Endothelial cell of umbilical vein (primary cell): ENCODE measurements at regions not wholly inside any gene's neighbourhood (a gene's known extent, or its start where the extent isn't known, plus 50 kb on each side); places are given as distances from the start of the nearest gene placed in this dataset.

Experiments used
- BruUV-seq: library from RNA; stranded (reverse); fragments of 400-500 nt; replicated peaks from 2 replicates; lab custom pipeline; 2021; lab: Mats Ljungman, UMichigan
- CTCF ChIA-PET: fragments of 300-600, 350-600 bp; sonication (Branson Sonifier 250); formaldehyde crosslinking; loops from one replicate; lab custom pipeline; 2021; ENCODE audit warnings: antibody characterized with exemption, inconsistent platforms; lab: Charles Lee
- POLR2A ChIA-PET: fragments of 300-600, 350-600 bp; sonication (Branson Sonifier 250); formaldehyde crosslinking; loops from one replicate; lab custom pipeline; 2021; ENCODE audit warnings: antibody characterized with exemption, inconsistent platforms; lab: Charles Lee
- DNase-seq: peaks from one replicate; pipeline ENCODE4 v3.0.0-alpha.2; 2011; ENCODE audit warnings: low read depth, low spot score
- FAIRE-seq: peaks from 2 replicates; lab custom pipeline; 2011; peaks lifted over from hg19 to GRCh38; lab: Jason Lieb, UNC
- H2AFZ ChIP-seq: 2 replicates; pipeline ENCODE4 v1.6.0; 2012; ENCODE audit warnings: low read depth, low read length, control low read depth, inconsistent platforms
- H3K27ac ChIP-seq: 2 replicates; pipeline ENCODE4 v1.5.1; 2011; ENCODE audit warnings: low read depth, mild to moderate bottlenecking, control low read depth, low read length, moderate library complexity; ENCODE audit not compliant: insufficient read depth
- H3K27me3 ChIP-seq, 2 experiments: 2 replicates each; pipeline versions ENCODE4 v1.6.0 to v1.6.1; 2011; ENCODE audit warnings: low read length in 2 of 2, mixed read lengths in 1 of 2; ENCODE audit not compliant: control insufficient read depth in 2 of 2, insufficient read depth in 2 of 2
- H3K36me3 ChIP-seq, 2 experiments: 2 replicates in 1 of 2; 3 replicates in 1 of 2; pipeline ENCODE4 v1.5.1; 2011; ENCODE audit warnings: low read length in 2 of 2, mild to moderate bottlenecking in 1 of 2, moderate library complexity in 1 of 2; ENCODE audit not compliant: control insufficient read depth in 2 of 2, insufficient read depth in 2 of 2; ENCODE audit errors: extremely low read depth in 1 of 2
- H3K4me1 ChIP-seq: 3 replicates; pipeline ENCODE4 v1.5.1; 2011; ENCODE audit warnings: mild to moderate bottlenecking, low read length; ENCODE audit not compliant: control insufficient read depth, insufficient read depth; ENCODE audit errors: extremely low read depth
- H3K4me2 ChIP-seq: 2 replicates; pipeline ENCODE4 v1.6.1; 2011; ENCODE audit warnings: low read length, control low read depth, mixed read lengths; ENCODE audit not compliant: insufficient read depth
- H3K4me3 ChIP-seq, 3 experiments: fragments of 200-600 bp in 1 of 3; sonication (generic), shearing (Covaris generic) in 1 of 3; replicated peaks in 1 of 3; 2 replicates each; pipeline ENCODE4 v1.5.1; 2011 to 2016; ENCODE audit warnings: control low read depth in 3 of 3, low read length in 3 of 3, mild to moderate bottlenecking in 2 of 3, inconsistent platforms in 1 of 3, low read depth in 1 of 3, moderate library complexity in 1 of 3; ENCODE audit not compliant: insufficient read depth in 1 of 3
- H3K79me2 ChIP-seq: 2 replicates; pipeline ENCODE4 v1.6.0; 2012; ENCODE audit warnings: low read length, inconsistent platforms; ENCODE audit not compliant: control insufficient read depth, insufficient read depth
- H3K9ac ChIP-seq: replicated peaks from 2 replicates; pipeline ENCODE3; 2011; ENCODE audit warnings: low read length, control low read depth; ENCODE audit not compliant: insufficient read depth; ENCODE audit errors: extremely low read depth
- H3K9me1 ChIP-seq: replicated peaks from 3 replicates; pipeline ENCODE4 v1.6.0; 2011; ENCODE audit warnings: mild to moderate bottlenecking, low read length; ENCODE audit not compliant: control insufficient read depth, insufficient read depth; ENCODE audit errors: extremely low read depth
- H3K9me3 ChIP-seq: replicated peaks from 2 replicates; pipeline ENCODE4 v1.5.1; 2012; ENCODE audit warnings: low read length, inconsistent platforms; ENCODE audit not compliant: control insufficient read depth, insufficient read depth
- H4K20me1 ChIP-seq: replicated peaks from 2 replicates; pipeline ENCODE3; 2011; ENCODE audit warnings: mild to moderate bottlenecking, low read length; ENCODE audit not compliant: control insufficient read depth, insufficient read depth; ENCODE audit errors: extremely low read depth
- CTCF ChIP-seq, 2 donors: IDR thresholded peaks; 1 replicate in 1 of 2; 2 replicates in 1 of 2; pipeline ENCODE4 v1.5.1; 2011; ENCODE audit warnings: low read length in 2 of 2, mild to moderate bottlenecking in 2 of 2, moderate library complexity in 2 of 2, control low read depth in 1 of 2, inconsistent platforms in 1 of 2, low read depth in 1 of 2; ENCODE audit not compliant: insufficient read depth in 1 of 2; ENCODE audit errors: extremely low read depth in 1 of 2
- EZH2 ChIP-seq: IDR thresholded peaks from 2 replicates; pipeline ENCODE4 v1.6.1; 2012; ENCODE audit warnings: borderline replicate concordance, low read depth, mild to moderate bottlenecking, moderate library complexity, low read length, inconsistent platforms; ENCODE audit not compliant: severe bottlenecking
- FOS ChIP-seq: IDR thresholded peaks from 2 replicates; pipeline ENCODE4 v1.6.1; 2011; ENCODE audit warnings: mild to moderate bottlenecking, low read length, moderate library complexity, borderline replicate concordance; ENCODE audit not compliant: insufficient read depth
- GATA2 ChIP-seq: IDR thresholded peaks from 2 replicates; pipeline ENCODE4 v1.7.0; 2011; ENCODE audit warnings: low read depth, mild to moderate bottlenecking, moderate library complexity, mixed read lengths, low read length; ENCODE audit not compliant: insufficient read length, insufficient read depth
- JUN ChIP-seq: IDR thresholded peaks from 2 replicates; pipeline ENCODE4 v1.6.1; 2011; ENCODE audit warnings: borderline replicate concordance, low read depth; ENCODE audit not compliant: insufficient read length, insufficient read depth
- MAX ChIP-seq: IDR thresholded peaks from 2 replicates; pipeline ENCODE4 v1.6.1; 2011; ENCODE audit not compliant: insufficient read depth, insufficient read length
- MYC ChIP-seq: IDR thresholded peaks from one replicate; pipeline ENCODE4 v1.6.1; 2011; ENCODE audit warnings: mild to moderate bottlenecking, low read depth, low read length
- POLR2A ChIP-seq: IDR thresholded peaks from 2 replicates; pipeline ENCODE4 v1.6.1; 2012; ENCODE audit warnings: low read depth, mild to moderate bottlenecking, control low read depth, low read length
- POLR2AphosphoS5 ChIP-seq: IDR thresholded peaks from 2 replicates; pipeline ENCODE4 v1.6.1; 2012; ENCODE audit warnings: low read depth, mild to moderate bottlenecking, control low read depth, low read length, moderate library complexity; ENCODE audit not compliant: insufficient read depth
- dilution Hi-C: fragments of 300-500 bp; cut with MboI; formaldehyde crosslinking; loops from one replicate; pipeline ENCODE4 v1.15.0; 2019; ENCODE audit warnings: low sequenced_read_pairs; ENCODE audit not compliant: extremely low pct_ligation_motif_present
- intact Hi-C: fragments of 100-400 bp; cut with micrococcal nuclease; formaldehyde crosslinking; loops from one replicate; pipeline ENCODE4 v1.10.0; 2022

- H3K36me3 ChIP-seq, result no peaks in the 10 kb centered on the region
- H3K4me3 ChIP-seq, result no peak overlapping the region
- H3K27me3 ChIP-seq, result no peaks in the 10 kb centered on the region
- no peak for TF ChIP-seq FOS
- TF ChIP-seq MYC, result no peak
- no peak for TF ChIP-seq POLR2AphosphoS5
- no peak for TF ChIP-seq MAX
- no peak for TF ChIP-seq CTCF (IDR thresholded peaks at IDR 0.05; ENCODE audit: extremely low read depth in 1 of 2, insufficient read depth in 1 of 2, low read depth in 1 of 2, low read length in 2 of 2)
- no peak for TF ChIP-seq POLR2A
- TF ChIP-seq EZH2, result no peak
- TF ChIP-seq JUN, result no peak
- no peak for TF ChIP-seq GATA2
- no peak for FAIRE-seq
- dilution Hi-C loops, result no loop called here
- no TSS peak for BruUV-seq
- no peaks in the 10 kb centered on the region for H3K4me1 ChIP-seq
- POLR2A ChIA-PET, result no interaction called here
- H2AFZ ChIP-seq, result no peak overlapping the region
- no peak for DNase-seq
- no peaks in the 10 kb centered on the region for H4K20me1 ChIP-seq
- CTCF ChIA-PET, result interaction anchor here (0.6 to 1.3 kb wide), 3 partner anchors 9 to 478 kb away, joined by 3 to 5 read pairs (median 3); no protein-coding TSS in a partner anchor
- no peak overlapping the region for H3K9ac ChIP-seq
- H3K79me2 ChIP-seq, result no peaks in the 10 kb centered on the region
- intact Hi-C loops, result no loop called here
- H3K9me3 ChIP-seq, result no peaks in the 10 kb centered on the region
- no peak overlapping the region for H3K4me2 ChIP-seq
- no peak overlapping the region for H3K27ac ChIP-seq
- no peaks in the 10 kb centered on the region for H3K9me1 ChIP-seq
These were observed 1577.7 kb upstream of the TENM3 start for GRCh38 chr4:180665481-180665880.
